IMR-90 (cell line): ENCODE measurements at regions not wholly inside any gene's neighbourhood (a gene's known extent, or its start where the extent isn't known, plus 50 kb on each side); places are given as distances from the start of the nearest gene placed in this dataset.

ENCODE experiments used
- ATAC-seq: fragments of 200-7000 bp; cut with Tn5 transposase; 2 replicates; pipeline ENCODE4 v1.9.1; 2020; ENCODE audit warnings: low read depth, mild to moderate bottlenecking, moderate library complexity
- BruUV-seq: library from RNA; stranded (reverse); fragments of 400-500 nt; replicated peaks from 2 replicates; lab custom pipeline; 2021; lab: Mats Ljungman, UMichigan
- CTCF ChIA-PET: fragments of 300-600 bp; formaldehyde crosslinking; extraction: SDS; loops from one replicate; lab custom pipeline; 2021; ENCODE audit warnings: antibody characterized with exemption; lab: Yijun Ruan, JAX
- POLR2A ChIA-PET: fragments of 300-600 bp; sonication (Branson Sonifier 250); formaldehyde crosslinking; loops from one replicate; lab custom pipeline; 2022; ENCODE audit warnings: antibody characterized with exemption; ENCODE audit not compliant: unreplicated experiment; lab: Charles Lee
- DNase-seq: peaks from one replicate; pipeline ENCODE4 v3.0.0; 2013
- H2AFZ ChIP-seq: replicated peaks from 2 replicates; pipeline ENCODE3; 2013; ENCODE audit warnings: low read length, mild to moderate bottlenecking; ENCODE audit not compliant: poor library complexity
- H2AK5ac ChIP-seq: 2 replicates; pipeline ENCODE4 v1.6.1; 2013; ENCODE audit warnings: low read depth, low read length, inconsistent platforms
- H2AK9ac ChIP-seq: replicated peaks from 2 replicates; pipeline ENCODE3; 2013; ENCODE audit warnings: mild to moderate bottlenecking, low read depth, low read length, moderate library complexity; ENCODE audit not compliant: poor library complexity
- H2BK120ac ChIP-seq: 2 replicates; pipeline ENCODE4 v1.6.1; 2013; ENCODE audit warnings: low read depth, low read length, inconsistent platforms
- H2BK15ac ChIP-seq: 3 replicates; pipeline ENCODE4 v1.6.1; 2013; ENCODE audit warnings: low read depth, low read length, inconsistent platforms
- H2BK20ac ChIP-seq: 2 replicates; pipeline ENCODE4 v1.6.1; 2013; ENCODE audit warnings: low read depth, mild to moderate bottlenecking, inconsistent platforms, low read length, moderate library complexity
- H2BK5ac ChIP-seq: 2 replicates; pipeline ENCODE4 v1.6.1; 2013; ENCODE audit warnings: mild to moderate bottlenecking, low read depth, low read length, inconsistent platforms; ENCODE audit not compliant: poor library complexity, severe bottlenecking
- H3K14ac ChIP-seq: replicated peaks from 2 replicates; pipeline ENCODE4 v1.6.1; 2013; ENCODE audit warnings: low read depth, low read length, inconsistent platforms
- H3K18ac ChIP-seq: 2 replicates; pipeline ENCODE4 v1.6.1; 2013; ENCODE audit warnings: low read depth, low read length, control low read depth
- H3K23ac ChIP-seq: 2 replicates; pipeline ENCODE4 v1.6.1; 2013; ENCODE audit warnings: low read depth, low read length, inconsistent platforms
- H3K27ac ChIP-seq: 2 replicates; pipeline ENCODE4 v1.5.1; 2013; ENCODE audit warnings: mild to moderate bottlenecking, control low read depth, low read length; ENCODE audit not compliant: insufficient read depth
- H3K27me3 ChIP-seq: 2 replicates; pipeline ENCODE4 v1.6.1; 2013; ENCODE audit warnings: low read length; ENCODE audit not compliant: control insufficient read depth, insufficient read depth
- H3K36me3 ChIP-seq: 2 replicates; pipeline ENCODE4 v1.6.1; 2013; ENCODE audit warnings: low read length, mixed read lengths; ENCODE audit not compliant: control insufficient read depth, insufficient read depth
- H3K4ac ChIP-seq: 2 replicates; pipeline ENCODE4 v1.6.1; 2013; ENCODE audit warnings: low read depth, low read length, inconsistent platforms
- H3K4me1 ChIP-seq: 2 replicates; pipeline ENCODE4 v1.6.1; 2013; ENCODE audit warnings: low read length, mixed read lengths; ENCODE audit not compliant: control insufficient read depth, insufficient read depth
- H3K4me2 ChIP-seq: 2 replicates; pipeline ENCODE4 v1.6.1; 2013; ENCODE audit warnings: low read depth, mild to moderate bottlenecking, control low read depth, low read length, moderate library complexity
- H3K4me3 ChIP-seq: 2 replicates; pipeline ENCODE4 v1.5.1; 2013; ENCODE audit warnings: low read depth, mild to moderate bottlenecking, control low read depth, low read length, moderate library complexity; ENCODE audit not compliant: insufficient read depth
- H3K56ac ChIP-seq: 2 replicates; pipeline ENCODE4 v1.6.1; 2013; ENCODE audit warnings: low read length, inconsistent platforms; ENCODE audit not compliant: insufficient read depth; ENCODE audit errors: extremely low read depth
- H3K79me1 ChIP-seq, 2 experiments: 2 replicates each; pipeline ENCODE4 v1.6.1; 2013; ENCODE audit warnings: low read length in 2 of 2, inconsistent platforms in 1 of 2, low read depth in 1 of 2
- H3K9ac ChIP-seq: 2 replicates; pipeline ENCODE4 v1.6.1; 2013; ENCODE audit warnings: low read depth, low read length, control low read depth
- H3K9me1 ChIP-seq: 2 replicates; pipeline ENCODE4 v1.6.1; 2013; ENCODE audit warnings: low read length, inconsistent platforms; ENCODE audit not compliant: insufficient read depth
- H3K9me3 ChIP-seq: 2 replicates; pipeline ENCODE4 v1.6.1; 2013; ENCODE audit warnings: low read length; ENCODE audit not compliant: control insufficient read depth, insufficient read depth
- H4K20me1 ChIP-seq: 2 replicates; pipeline ENCODE4 v1.6.1; 2013; ENCODE audit warnings: low read length, inconsistent platforms; ENCODE audit not compliant: insufficient read depth
- H4K5ac ChIP-seq: 2 replicates; pipeline ENCODE4 v1.6.1; 2013; ENCODE audit warnings: mild to moderate bottlenecking, low read depth, low read length, control low read depth
- H4K8ac ChIP-seq, 2 experiments: 2 replicates each; pipeline ENCODE4 v1.6.1; 2013; ENCODE audit warnings: low read depth in 2 of 2, low read length in 2 of 2, control low read depth in 1 of 2, inconsistent platforms in 1 of 2
- H4K91ac ChIP-seq: 2 replicates; pipeline ENCODE4 v1.6.1; 2013; ENCODE audit warnings: low read depth, low read length, inconsistent platforms; ENCODE audit not compliant: insufficient read depth
- BHLHE40 ChIP-seq: fragments of 150-350 bp; IDR thresholded peaks from 2 replicates; pipeline ENCODE4 v1.6.1; 2016; ENCODE audit warnings: mild to moderate bottlenecking, low read depth, low read length
- CHD1 ChIP-seq: IDR thresholded peaks from 2 replicates; pipeline ENCODE4 v1.6.1; 2012; ENCODE audit warnings: low read depth, low read length, improper control_type of control experiment
- CTCF ChIP-seq: conservative IDR thresholded peaks from 2 replicates; pipeline ENCODE4 v1.5.1; 2012; ENCODE audit warnings: mild to moderate bottlenecking, low read depth, low read length, improper control_type of control experiment
- ELK1 ChIP-seq: fragments of 150-350 bp; IDR thresholded peaks from 2 replicates; pipeline ENCODE4 v1.6.1; 2016; ENCODE audit warnings: low read depth, mild to moderate bottlenecking, low read length, moderate library complexity, borderline replicate concordance
- FOS ChIP-seq: fragments of 150-350 bp; IDR thresholded peaks from 2 replicates; pipeline ENCODE4 v1.6.1; 2016; ENCODE audit warnings: low read depth, low read length
- MAFK ChIP-seq: IDR thresholded peaks from 2 replicates; pipeline ENCODE4 v1.6.1; 2012; ENCODE audit warnings: low read depth, low read length, improper control_type of control experiment
- MXI1 ChIP-seq: IDR thresholded peaks from 2 replicates; pipeline ENCODE4 v1.6.1; 2012; ENCODE audit warnings: low read depth, mild to moderate bottlenecking, low read length, moderate library complexity, borderline replicate concordance
- NFE2L2 ChIP-seq: fragments of 150-350 bp; IDR thresholded peaks from 2 replicates; pipeline ENCODE4 v1.6.1; 2016; ENCODE audit warnings: low read depth, mild to moderate bottlenecking, low read length
- POLR2A ChIP-seq: IDR thresholded peaks from 2 replicates; pipeline ENCODE4 v1.6.1; 2012; ENCODE audit warnings: mild to moderate bottlenecking, low read depth, low read length
- RAD21 ChIP-seq: IDR thresholded peaks from 2 replicates; pipeline ENCODE4 v1.6.1; 2012; ENCODE audit warnings: low read length, improper control_type of control experiment
- RFX5 ChIP-seq: IDR thresholded peaks from 2 replicates; pipeline ENCODE4 v1.8.0; 2012; ENCODE audit warnings: low read depth, mild to moderate bottlenecking, low read length, moderate library complexity
- whole genome bisulfite sequencing, 2 experiments: methylation state at CpG; one replicate each; pipeline versions ENCODE4 v1.1.5 to v1.1.7; 2013; ENCODE audit warnings: missing lambda C conversion rate in 2 of 2; ENCODE audit not compliant: insufficient read length in 1 of 2; ENCODE audit errors: extremely low coverage in 2 of 2; 5-methylcytosine and 5-hydroxymethylcytosine counted together
- dilution Hi-C: fragments of 300-500 bp; cut with HindIII; formaldehyde crosslinking; loops from one replicate; pipeline ENCODE4 v1.14.3; 2018; ENCODE audit warnings: low sequenced_read_pairs; ENCODE audit not compliant: unreplicated experiment
- in situ Hi-C: fragments of 300-500 bp; cut with MboI; formaldehyde crosslinking; loops from 3 replicates; pipeline ENCODE4 v1.14.3; 2019; ENCODE audit warnings: low sequenced_read_pairs, inconsistent platforms, mixed read lengths
- intact Hi-C: fragments of 100-400 bp; cut with micrococcal nuclease; formaldehyde crosslinking; loops from 2 replicates; pipeline ENCODE4 v1.10.0; 2022

GRCh38 chr5:58040846-58041245, 419.0 kb downstream of the PLK2 start:
- Histone ChIP-seq H3K79me1 (no peaks in the 10 kb centered on the region), H3K4me1 (peaks cover 2% of the 10 kb centered on the region; the same call in 1 of the 2 replicates), H4K91ac (no peak overlapping the region), H2AK9ac (no peak overlapping the region), H3K9me1 (0 out of 2 replicates have a peak, but pooled peaks cover 2% of the 10 kb centered on the region), H2BK120ac (no peak overlapping the region), H4K8ac (no peak overlapping the region), H3K4ac (no peak overlapping the region), H3K56ac (no peak overlapping the region), H2BK20ac (0 out of 2 replicates have a peak overlapping the region, but pooled peaks have one; percentile 58), H3K18ac (no peak overlapping the region), H3K9me3 (no peaks in the 10 kb centered on the region), H4K20me1 (no peaks in the 10 kb centered on the region), H3K27ac (no peak overlapping the region), H2BK5ac (no peak overlapping the region), H3K9ac (no peak overlapping the region), H3K36me3 (no peaks in the 10 kb centered on the region), H3K4me2 (no peak overlapping the region), H2BK15ac (no peak overlapping the region), H3K4me3 (no peak overlapping the region), H3K14ac (no peak overlapping the region), H2AK5ac (0 out of 2 replicates have a peak overlapping the region, but pooled peaks have one; percentile 67), H4K5ac (no peak overlapping the region), H2AFZ (no peak overlapping the region), H3K27me3 (no peaks in the 10 kb centered on the region), H3K23ac (no peak overlapping the region)
- no CpG with 5 or more reads among the region's 1 CpG for WGBS, 2 experiments
- intact Hi-C loops (no loop called here), in situ Hi-C loops (no loop called here), dilution Hi-C loops (no loop called here)
- no peak for ATAC-seq
- BruUV-seq: no TSS peak
- no peak for TF ChIP-seq CTCF
- TF ChIP-seq NFE2L2: no peak
- TF ChIP-seq MAFK: no peak
- TF ChIP-seq RAD21: no peak
- no peak for TF ChIP-seq BHLHE40
- no peak for TF ChIP-seq POLR2A
- no peak for TF ChIP-seq ELK1
- no peak for TF ChIP-seq CHD1
- TF ChIP-seq MXI1: no peak
- no peak for TF ChIP-seq RFX5
- no peak for TF ChIP-seq FOS
- CTCF ChIA-PET: no interaction called here
- POLR2A ChIA-PET: no interaction called here
- DNase-seq: no peak
